ENCODE measurements at regions not wholly inside any gene's neighbourhood (a gene's known extent, or its start where the extent isn't known, plus 50 kb on each side); places are given as distances from the start of the nearest gene placed in this dataset.

GRCh38 chr18:42245137-42245536, 290.1 kb downstream of the PIK3C3 start:
- Mint-ChIP-seq H3K27ac (ENCODE audit: low read depth) (no peak overlapping the region), H3K4me1 (no peaks in the 10 kb centered on the region), H3K27me3 (no peaks in the 10 kb centered on the region), H3K36me3 (ENCODE audit: insufficient read depth) (no peaks in the 10 kb centered on the region), H3K4me3 (no peak overlapping the region), H3K9me3 (peaks cover 4% of the 10 kb centered on the region)
- no peak for DNase-seq (ENCODE audit: low spot score in 2 of 2)
- ATAC-seq (replicated peaks; ENCODE audit: extremely low read depth, poor library complexity, severe bottlenecking), result no peak

GRCh38 chr18:42255908-42256765, 301.1 kb downstream of the PIK3C3 start:
- no peak overlapping the region for H3K27ac Mint-ChIP-seq (ENCODE audit: low read depth)
- H3K4me3 Mint-ChIP-seq, result no peak overlapping the region
- no peaks in the 10 kb centered on the region for H3K4me1 Mint-ChIP-seq
- no peak for ATAC-seq (replicated peaks; ENCODE audit: extremely low read depth, poor library complexity, severe bottlenecking)
- peaks cover 16% of the 10 kb centered on the region for H3K9me3 Mint-ChIP-seq
- H3K36me3 Mint-ChIP-seq (ENCODE audit: insufficient read depth), result no peaks in the 10 kb centered on the region
- H3K27me3 Mint-ChIP-seq, result no peaks in the 10 kb centered on the region
- DNase-seq (ENCODE audit: low spot score in 2 of 2), result no peak

- no peaks in the 10 kb centered on the region for H3K27me3 Mint-ChIP-seq
- no peak overlapping the region for H3K27ac Mint-ChIP-seq (ENCODE audit: low read depth)
- H3K9me3 Mint-ChIP-seq, result peaks cover 16% of the 10 kb centered on the region
- no peak for ATAC-seq (replicated peaks; ENCODE audit: extremely low read depth, poor library complexity, severe bottlenecking)
- H3K4me3 Mint-ChIP-seq, result no peak overlapping the region
- no peaks in the 10 kb centered on the region for H3K4me1 Mint-ChIP-seq
- no peak for DNase-seq (ENCODE audit: low spot score in 2 of 2)
- H3K36me3 Mint-ChIP-seq (ENCODE audit: insufficient read depth), result no peaks in the 10 kb centered on the region
Observed at GRCh38 chr18:42258301-42258965, 303.4 kb downstream of the PIK3C3 start.

GRCh38 chr18:42261731-42262130, 306.7 kb downstream of the PIK3C3 start:
- no peak for DNase-seq (ENCODE audit: low spot score in 2 of 2)
- Mint-ChIP-seq H3K27me3 (no peaks in the 10 kb centered on the region), H3K4me3 (no peak overlapping the region), H3K4me1 (no peaks in the 10 kb centered on the region), H3K36me3 (ENCODE audit: insufficient read depth) (no peaks in the 10 kb centered on the region), H3K27ac (ENCODE audit: low read depth) (no peak overlapping the region), H3K9me3 (no peaks in the 10 kb centered on the region)
- ATAC-seq (replicated peaks; ENCODE audit: extremely low read depth, poor library complexity, severe bottlenecking), result no peak

GRCh38 chr18:42264497-42264896, 309.5 kb downstream of the PIK3C3 start:
- Mint-ChIP-seq H3K36me3 (ENCODE audit: insufficient read depth) (no peaks in the 10 kb centered on the region), H3K4me1 (no peaks in the 10 kb centered on the region), H3K4me3 (no peak overlapping the region), H3K9me3 (no peaks in the 10 kb centered on the region), H3K27ac (ENCODE audit: low read depth) (no peak overlapping the region), H3K27me3 (no peaks in the 10 kb centered on the region)
- ATAC-seq (replicated peaks; ENCODE audit: extremely low read depth, poor library complexity, severe bottlenecking), result no peak
- DNase-seq (ENCODE audit: low spot score in 2 of 2), result no peak

GRCh38 chr18:42268186-42268725, 313.2 kb downstream of the PIK3C3 start:
- Mint-ChIP-seq H3K36me3 (ENCODE audit: insufficient read depth) (no peaks in the 10 kb centered on the region), H3K4me1 (no peaks in the 10 kb centered on the region), H3K27me3 (no peaks in the 10 kb centered on the region), H3K9me3 (no peaks in the 10 kb centered on the region), H3K27ac (ENCODE audit: low read depth) (no peak overlapping the region), H3K4me3 (no peak overlapping the region)
- no peak for DNase-seq (ENCODE audit: low spot score in 2 of 2)
- no peak for ATAC-seq (replicated peaks; ENCODE audit: extremely low read depth, poor library complexity, severe bottlenecking)

GRCh38 chr18:42268798-42269197, 313.8 kb downstream of the PIK3C3 start:
- ATAC-seq (replicated peaks; ENCODE audit: extremely low read depth, poor library complexity, severe bottlenecking) (no peak), DNase-seq (ENCODE audit: low spot score in 2 of 2) (no peak)
- no peaks in the 10 kb centered on the region for H3K9me3 Mint-ChIP-seq
- H3K4me3 Mint-ChIP-seq, result no peak overlapping the region
- H3K4me1 Mint-ChIP-seq, result no peaks in the 10 kb centered on the region
- H3K36me3 Mint-ChIP-seq (ENCODE audit: insufficient read depth), result no peaks in the 10 kb centered on the region
- no peak overlapping the region for H3K27ac Mint-ChIP-seq (ENCODE audit: low read depth)
- H3K27me3 Mint-ChIP-seq, result no peaks in the 10 kb centered on the region

- ATAC-seq (replicated peaks; ENCODE audit: extremely low read depth, poor library complexity, severe bottlenecking) (no peak), DNase-seq (ENCODE audit: low spot score in 2 of 2) (no peak)
- Mint-ChIP-seq H3K4me1 (no peaks in the 10 kb centered on the region), H3K27ac (ENCODE audit: low read depth) (no peak overlapping the region), H3K36me3 (ENCODE audit: insufficient read depth) (no peaks in the 10 kb centered on the region), H3K27me3 (no peaks in the 10 kb centered on the region), H3K9me3 (no peaks in the 10 kb centered on the region), H3K4me3 (no peak overlapping the region)
Observed at GRCh38 chr18:42271647-42272414, 316.8 kb downstream of the PIK3C3 start.

GRCh38 chr18:42274488-42275137, 319.6 kb downstream of the PIK3C3 start:
- no peak overlapping the region for H3K27ac Mint-ChIP-seq (ENCODE audit: low read depth)
- no peaks in the 10 kb centered on the region for H3K27me3 Mint-ChIP-seq
- H3K4me3 Mint-ChIP-seq, result no peak overlapping the region
- ATAC-seq (replicated peaks; ENCODE audit: extremely low read depth, poor library complexity, severe bottlenecking) (no peak), DNase-seq (ENCODE audit: low spot score in 2 of 2) (no peak)
- H3K9me3 Mint-ChIP-seq, result no peaks in the 10 kb centered on the region
- no peaks in the 10 kb centered on the region for H3K4me1 Mint-ChIP-seq
- H3K36me3 Mint-ChIP-seq (ENCODE audit: insufficient read depth), result no peaks in the 10 kb centered on the region

- H3K27ac Mint-ChIP-seq (ENCODE audit: low read depth), result no peak overlapping the region
- no peaks in the 10 kb centered on the region for H3K36me3 Mint-ChIP-seq (ENCODE audit: insufficient read depth)
- H3K9me3 Mint-ChIP-seq, result no peaks in the 10 kb centered on the region
- H3K4me1 Mint-ChIP-seq, result no peaks in the 10 kb centered on the region
- H3K4me3 Mint-ChIP-seq, result no peak overlapping the region
- DNase-seq (ENCODE audit: low spot score in 2 of 2) (no peak), ATAC-seq (replicated peaks; ENCODE audit: extremely low read depth, poor library complexity, severe bottlenecking) (no peak)
- H3K27me3 Mint-ChIP-seq, result no peaks in the 10 kb centered on the region
Observed at GRCh38 chr18:42275138-42275535, 320.1 kb downstream of the PIK3C3 start.

- Mint-ChIP-seq H3K27ac (ENCODE audit: low read depth) (no peak overlapping the region), H3K9me3 (no peaks in the 10 kb centered on the region), H3K4me3 (no peak overlapping the region), H3K27me3 (no peaks in the 10 kb centered on the region), H3K36me3 (ENCODE audit: insufficient read depth) (no peaks in the 10 kb centered on the region), H3K4me1 (no peaks in the 10 kb centered on the region)
- ATAC-seq (replicated peaks; ENCODE audit: extremely low read depth, poor library complexity, severe bottlenecking) (no peak), DNase-seq (ENCODE audit: low spot score in 2 of 2) (no peak)
Observed at GRCh38 chr18:42275949-42276730, 321.1 kb downstream of the PIK3C3 start.

Measured in central memory CD8-positive, alpha-beta T cell (primary cell).